GM23338 (cell line): ENCODE measurements at regions not wholly inside any gene's neighbourhood (a gene's known extent, or its start where the extent isn't known, plus 50 kb on each side); places are given as distances from the start of the nearest gene placed in this dataset.

Experiments
- ATAC-seq: fragments of 200-7000 bp; cut with Tn5 transposase; 3 replicates; pipeline ENCODE4 v1.9.1; 2020
- DNase-seq: peaks from one replicate; pipeline ENCODE4 v3.0.0-alpha.2; 2015; ENCODE audit warnings: low spot score
- H2AFZ ChIP-seq: fragments of 200-600 bp; sonication (generic); 2 replicates; pipeline ENCODE4 v1.8.0; 2016; ENCODE audit warnings: antibody characterized with exemption, mild to moderate bottlenecking, moderate library complexity
- H3F3A ChIP-seq: fragments of 200-600 bp; sonication (generic); replicated peaks from 2 replicates; pipeline ENCODE4 v1.8.0; 2017; ENCODE audit warnings: antibody characterized with exemption, mixed run types, low read depth
- H3K27ac ChIP-seq: fragments of 200-600 bp; sonication (generic); 2 replicates; pipeline ENCODE4 v1.6.1; 2016; ENCODE audit warnings: low read depth
- H3K27me3 ChIP-seq: fragments of 200-600 bp; sonication (generic); 2 replicates; pipeline ENCODE4 v1.8.0; 2016; ENCODE audit warnings: mild to moderate bottlenecking, mixed run types, moderate library complexity; ENCODE audit not compliant: insufficient read depth
- H3K36me3 ChIP-seq: fragments of 200-600 bp; sonication (generic); 2 replicates; pipeline ENCODE4 v1.8.0; 2016; ENCODE audit warnings: mild to moderate bottlenecking; ENCODE audit not compliant: insufficient read depth
- H3K4me1 ChIP-seq: fragments of 200-600 bp; sonication (generic); 2 replicates; pipeline ENCODE4 v1.8.0; 2016; ENCODE audit warnings: mild to moderate bottlenecking, moderate library complexity; ENCODE audit not compliant: insufficient read depth
- H3K4me2 ChIP-seq: fragments of 200-600 bp; sonication (generic); 2 replicates; pipeline ENCODE4 v1.7.1; 2017; ENCODE audit warnings: mixed run types
- H3K4me3 ChIP-seq: fragments of 200-600 bp; sonication (generic); 2 replicates; pipeline ENCODE4 v1.6.1; 2016; ENCODE audit warnings: mixed run types
- H3K79me2 ChIP-seq: fragments of 200-600 bp; sonication (generic); replicated peaks from 2 replicates; pipeline ENCODE4 v1.8.0; 2017; ENCODE audit warnings: mild to moderate bottlenecking; ENCODE audit not compliant: insufficient read depth
- H3K9me2 ChIP-seq: fragments of 200-600 bp; sonication (generic); 2 replicates; pipeline ENCODE4 v1.8.0; 2017; ENCODE audit not compliant: insufficient read depth
- H4K20me1 ChIP-seq: fragments of 200-600 bp; sonication (generic); replicated peaks from 2 replicates; pipeline ENCODE4 v1.8.0; 2017; ENCODE audit warnings: mild to moderate bottlenecking; ENCODE audit not compliant: insufficient read depth
- H3K27ac Mint-ChIP-seq: 2 replicates; pipeline ENCODE4 v1.8.0; 2020; ENCODE audit warnings: inconsistent platforms, mild to moderate bottlenecking, moderate library complexity, mixed read lengths
- H3K27me3 Mint-ChIP-seq: 3 replicates; pipeline ENCODE4 v1.8.0; 2022; ENCODE audit warnings: low read depth, mild to moderate bottlenecking, moderate library complexity, mixed read lengths, inconsistent platforms; ENCODE audit not compliant: insufficient read depth, poor library complexity
- H3K36me3 Mint-ChIP-seq: 3 replicates; pipeline ENCODE4 v1.8.0; 2021; ENCODE audit warnings: low read depth, mild to moderate bottlenecking, inconsistent platforms, moderate library complexity, mixed read lengths
- H3K4me1 Mint-ChIP-seq: 3 replicates; pipeline ENCODE4 v1.8.0; 2020; ENCODE audit warnings: mild to moderate bottlenecking, inconsistent platforms, mixed read lengths
- H3K4me3 Mint-ChIP-seq: 3 replicates; pipeline ENCODE4 v1.8.0; 2021; ENCODE audit warnings: moderate library complexity, mild to moderate bottlenecking, inconsistent platforms, mixed read lengths
- H3K9me3 Mint-ChIP-seq: 3 replicates; pipeline ENCODE4 v1.8.0; 2020; ENCODE audit warnings: moderate library complexity, mild to moderate bottlenecking, inconsistent platforms, mixed read lengths
- CREB1 ChIP-seq: fragments of 250-450 bp; sonication (Bioruptor Pico); IDR thresholded peaks from 2 replicates; pipeline ENCODE4 v1.5.0; 2020; ENCODE audit warnings: low read depth, mild to moderate bottlenecking, moderate library complexity
- EZH2 ChIP-seq: fragments of 200-600 bp; sonication (generic); IDR thresholded peaks from one replicate; pipeline ENCODE4 v1.8.0; 2017; ENCODE audit warnings: antibody characterized with exemption, mild to moderate bottlenecking, low read depth; ENCODE audit not compliant: unreplicated experiment
- EZH2phosphoT487 ChIP-seq: fragments of 200-600 bp; sonication (generic); IDR thresholded peaks from one replicate; pipeline ENCODE4 v1.8.1; 2018; ENCODE audit warnings: antibody characterized with exemption; ENCODE audit not compliant: unreplicated experiment
- JUNB ChIP-seq: IDR thresholded peaks from one replicate; pipeline ENCODE4 v1.6.1; 2016; ENCODE audit warnings: antibody characterized with exemption; ENCODE audit not compliant: unreplicated experiment
- NANOG ChIP-seq: IDR thresholded peaks from 2 replicates; pipeline ENCODE4 v1.6.1; 2016; ENCODE audit warnings: antibody characterized with exemption, borderline replicate concordance
- POLR2AphosphoS5 ChIP-seq: IDR thresholded peaks from 2 replicates; pipeline ENCODE4 v1.6.1; 2016; ENCODE audit warnings: antibody characterized with exemption, low read depth
- STAT1 ChIP-seq: IDR thresholded peaks from one replicate; pipeline ENCODE4 v1.6.1; 2016; ENCODE audit warnings: antibody characterized with exemption; ENCODE audit not compliant: unreplicated experiment
- ZNF114 ChIP-seq: fragments of 250-450 bp; sonication (Bioruptor Pico); IDR thresholded peaks from 2 replicates; pipeline ENCODE4 v1.5.0; 2020; ENCODE audit warnings: mild to moderate bottlenecking, moderate library complexity
- ZNF331 ChIP-seq: fragments of 250-450 bp; sonication (Bioruptor Pico); IDR thresholded peaks from 2 replicates; pipeline ENCODE4 v1.5.0; 2020; ENCODE audit warnings: low read depth, mild to moderate bottlenecking, moderate library complexity
- TF ChIP-seq, protein P1 (sequence below): IDR thresholded peaks from 2 replicates; pipeline ENCODE4 v1.6.1; 2016; ENCODE audit warnings: antibody characterized with exemption
- TF ChIP-seq, protein P2 (sequence below): IDR thresholded peaks from one replicate; pipeline ENCODE4 v1.6.1; 2018; ENCODE audit warnings: antibody characterized with exemption; ENCODE audit not compliant: unreplicated experiment
- TF ChIP-seq, protein P3 (sequence below), 2 experiments: fragments of 200-600 bp in 1 of 2; sonication (generic) in 1 of 2; conservative IDR thresholded peaks; 2 replicates each; pipeline versions ENCODE4 v1.5.1 to v1.6.1; 2016 to 2017; ENCODE audit warnings: antibody characterized with exemption in 2 of 2, low read depth in 2 of 2, mild to moderate bottlenecking in 2 of 2, moderate library complexity in 1 of 2
- TF ChIP-seq, protein P4 (sequence below): fragments of 250-450 bp; sonication (Bioruptor Pico); IDR thresholded peaks from 2 replicates; pipeline ENCODE4 v1.5.0; 2020; ENCODE audit warnings: mild to moderate bottlenecking, moderate library complexity

DNA sequence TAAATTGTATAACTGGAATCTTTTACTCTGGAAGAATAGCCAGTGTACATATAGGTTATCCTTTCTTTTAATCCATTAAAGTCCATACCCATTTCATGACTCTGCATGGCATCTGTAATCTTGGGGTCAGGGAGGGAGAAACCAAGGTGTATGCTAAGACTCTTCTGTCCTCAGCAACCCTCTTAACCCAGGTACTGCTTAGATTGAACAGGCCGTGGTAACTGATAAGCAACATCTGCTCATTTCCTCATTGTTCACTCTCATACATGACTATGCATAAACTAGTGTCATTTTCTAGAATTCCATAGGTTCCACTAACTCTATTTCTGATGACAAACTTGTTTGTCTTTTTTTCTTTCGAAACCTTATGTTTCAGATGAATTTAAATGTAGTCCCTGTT lies 69.3 kb upstream of the IFNE start:
- H3K4me1 Mint-ChIP-seq: peaks cover 55% of the 10 kb centered on the region
- H3K36me3 Mint-ChIP-seq: no peaks in the 10 kb centered on the region
- no peak overlapping the region; the same call in 1 of the 2 replicates for H3K27ac ChIP-seq
- H3K4me1 ChIP-seq: peaks cover 67% of the 10 kb centered on the region
- H4K20me1 ChIP-seq: no peaks in the 10 kb centered on the region
- H3K79me2 ChIP-seq: peaks cover 73% of the 10 kb centered on the region
- H3K27me3 Mint-ChIP-seq: no peaks in the 10 kb centered on the region
- no peaks in the 10 kb centered on the region for H3F3A ChIP-seq
- no peak overlapping the region for H2AFZ ChIP-seq
- ATAC-seq (peak; percentile 37; the same call in 2 of the 3 replicates), DNase-seq (no peak)
- peak overlapping the region; percentile 69 for H3K4me2 ChIP-seq
- no peak for TF ChIP-seq ZNF114 (CRISPR knock-in tag)
- TF ChIP-seq, protein P1, sequence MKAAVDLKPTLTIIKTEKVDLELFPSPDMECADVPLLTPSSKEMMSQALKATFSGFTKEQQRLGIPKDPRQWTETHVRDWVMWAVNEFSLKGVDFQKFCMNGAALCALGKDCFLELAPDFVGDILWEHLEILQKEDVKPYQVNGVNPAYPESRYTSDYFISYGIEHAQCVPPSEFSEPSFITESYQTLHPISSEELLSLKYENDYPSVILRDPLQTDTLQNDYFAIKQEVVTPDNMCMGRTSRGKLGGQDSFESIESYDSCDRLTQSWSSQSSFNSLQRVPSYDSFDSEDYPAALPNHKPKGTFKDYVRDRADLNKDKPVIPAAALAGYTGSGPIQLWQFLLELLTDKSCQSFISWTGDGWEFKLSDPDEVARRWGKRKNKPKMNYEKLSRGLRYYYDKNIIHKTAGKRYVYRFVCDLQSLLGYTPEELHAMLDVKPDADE: no peak
- TF ChIP-seq, protein P2, sequence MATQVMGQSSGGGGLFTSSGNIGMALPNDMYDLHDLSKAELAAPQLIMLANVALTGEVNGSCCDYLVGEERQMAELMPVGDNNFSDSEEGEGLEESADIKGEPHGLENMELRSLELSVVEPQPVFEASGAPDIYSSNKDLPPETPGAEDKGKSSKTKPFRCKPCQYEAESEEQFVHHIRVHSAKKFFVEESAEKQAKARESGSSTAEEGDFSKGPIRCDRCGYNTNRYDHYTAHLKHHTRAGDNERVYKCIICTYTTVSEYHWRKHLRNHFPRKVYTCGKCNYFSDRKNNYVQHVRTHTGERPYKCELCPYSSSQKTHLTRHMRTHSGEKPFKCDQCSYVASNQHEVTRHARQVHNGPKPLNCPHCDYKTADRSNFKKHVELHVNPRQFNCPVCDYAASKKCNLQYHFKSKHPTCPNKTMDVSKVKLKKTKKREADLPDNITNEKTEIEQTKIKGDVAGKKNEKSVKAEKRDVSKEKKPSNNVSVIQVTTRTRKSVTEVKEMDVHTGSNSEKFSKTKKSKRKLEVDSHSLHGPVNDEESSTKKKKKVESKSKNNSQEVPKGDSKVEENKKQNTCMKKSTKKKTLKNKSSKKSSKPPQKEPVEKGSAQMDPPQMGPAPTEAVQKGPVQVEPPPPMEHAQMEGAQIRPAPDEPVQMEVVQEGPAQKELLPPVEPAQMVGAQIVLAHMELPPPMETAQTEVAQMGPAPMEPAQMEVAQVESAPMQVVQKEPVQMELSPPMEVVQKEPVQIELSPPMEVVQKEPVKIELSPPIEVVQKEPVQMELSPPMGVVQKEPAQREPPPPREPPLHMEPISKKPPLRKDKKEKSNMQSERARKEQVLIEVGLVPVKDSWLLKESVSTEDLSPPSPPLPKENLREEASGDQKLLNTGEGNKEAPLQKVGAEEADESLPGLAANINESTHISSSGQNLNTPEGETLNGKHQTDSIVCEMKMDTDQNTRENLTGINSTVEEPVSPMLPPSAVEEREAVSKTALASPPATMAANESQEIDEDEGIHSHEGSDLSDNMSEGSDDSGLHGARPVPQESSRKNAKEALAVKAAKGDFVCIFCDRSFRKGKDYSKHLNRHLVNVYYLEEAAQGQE: no peak
- no peak for TF ChIP-seq NANOG
- TF ChIP-seq JUNB: no peak
- TF ChIP-seq POLR2AphosphoS5: no peak
- no peak for TF ChIP-seq CREB1
- TF ChIP-seq ZNF331: no peak
- no peak for TF ChIP-seq STAT1
- TF ChIP-seq EZH2phosphoT487: no peak
- TF ChIP-seq, protein P3, sequence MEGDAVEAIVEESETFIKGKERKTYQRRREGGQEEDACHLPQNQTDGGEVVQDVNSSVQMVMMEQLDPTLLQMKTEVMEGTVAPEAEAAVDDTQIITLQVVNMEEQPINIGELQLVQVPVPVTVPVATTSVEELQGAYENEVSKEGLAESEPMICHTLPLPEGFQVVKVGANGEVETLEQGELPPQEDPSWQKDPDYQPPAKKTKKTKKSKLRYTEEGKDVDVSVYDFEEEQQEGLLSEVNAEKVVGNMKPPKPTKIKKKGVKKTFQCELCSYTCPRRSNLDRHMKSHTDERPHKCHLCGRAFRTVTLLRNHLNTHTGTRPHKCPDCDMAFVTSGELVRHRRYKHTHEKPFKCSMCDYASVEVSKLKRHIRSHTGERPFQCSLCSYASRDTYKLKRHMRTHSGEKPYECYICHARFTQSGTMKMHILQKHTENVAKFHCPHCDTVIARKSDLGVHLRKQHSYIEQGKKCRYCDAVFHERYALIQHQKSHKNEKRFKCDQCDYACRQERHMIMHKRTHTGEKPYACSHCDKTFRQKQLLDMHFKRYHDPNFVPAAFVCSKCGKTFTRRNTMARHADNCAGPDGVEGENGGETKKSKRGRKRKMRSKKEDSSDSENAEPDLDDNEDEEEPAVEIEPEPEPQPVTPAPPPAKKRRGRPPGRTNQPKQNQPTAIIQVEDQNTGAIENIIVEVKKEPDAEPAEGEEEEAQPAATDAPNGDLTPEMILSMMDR (conservative IDR thresholded peaks at IDR 0.05; ENCODE audit: low read depth in 2 of 2): no peak
- TF ChIP-seq, protein P4, sequence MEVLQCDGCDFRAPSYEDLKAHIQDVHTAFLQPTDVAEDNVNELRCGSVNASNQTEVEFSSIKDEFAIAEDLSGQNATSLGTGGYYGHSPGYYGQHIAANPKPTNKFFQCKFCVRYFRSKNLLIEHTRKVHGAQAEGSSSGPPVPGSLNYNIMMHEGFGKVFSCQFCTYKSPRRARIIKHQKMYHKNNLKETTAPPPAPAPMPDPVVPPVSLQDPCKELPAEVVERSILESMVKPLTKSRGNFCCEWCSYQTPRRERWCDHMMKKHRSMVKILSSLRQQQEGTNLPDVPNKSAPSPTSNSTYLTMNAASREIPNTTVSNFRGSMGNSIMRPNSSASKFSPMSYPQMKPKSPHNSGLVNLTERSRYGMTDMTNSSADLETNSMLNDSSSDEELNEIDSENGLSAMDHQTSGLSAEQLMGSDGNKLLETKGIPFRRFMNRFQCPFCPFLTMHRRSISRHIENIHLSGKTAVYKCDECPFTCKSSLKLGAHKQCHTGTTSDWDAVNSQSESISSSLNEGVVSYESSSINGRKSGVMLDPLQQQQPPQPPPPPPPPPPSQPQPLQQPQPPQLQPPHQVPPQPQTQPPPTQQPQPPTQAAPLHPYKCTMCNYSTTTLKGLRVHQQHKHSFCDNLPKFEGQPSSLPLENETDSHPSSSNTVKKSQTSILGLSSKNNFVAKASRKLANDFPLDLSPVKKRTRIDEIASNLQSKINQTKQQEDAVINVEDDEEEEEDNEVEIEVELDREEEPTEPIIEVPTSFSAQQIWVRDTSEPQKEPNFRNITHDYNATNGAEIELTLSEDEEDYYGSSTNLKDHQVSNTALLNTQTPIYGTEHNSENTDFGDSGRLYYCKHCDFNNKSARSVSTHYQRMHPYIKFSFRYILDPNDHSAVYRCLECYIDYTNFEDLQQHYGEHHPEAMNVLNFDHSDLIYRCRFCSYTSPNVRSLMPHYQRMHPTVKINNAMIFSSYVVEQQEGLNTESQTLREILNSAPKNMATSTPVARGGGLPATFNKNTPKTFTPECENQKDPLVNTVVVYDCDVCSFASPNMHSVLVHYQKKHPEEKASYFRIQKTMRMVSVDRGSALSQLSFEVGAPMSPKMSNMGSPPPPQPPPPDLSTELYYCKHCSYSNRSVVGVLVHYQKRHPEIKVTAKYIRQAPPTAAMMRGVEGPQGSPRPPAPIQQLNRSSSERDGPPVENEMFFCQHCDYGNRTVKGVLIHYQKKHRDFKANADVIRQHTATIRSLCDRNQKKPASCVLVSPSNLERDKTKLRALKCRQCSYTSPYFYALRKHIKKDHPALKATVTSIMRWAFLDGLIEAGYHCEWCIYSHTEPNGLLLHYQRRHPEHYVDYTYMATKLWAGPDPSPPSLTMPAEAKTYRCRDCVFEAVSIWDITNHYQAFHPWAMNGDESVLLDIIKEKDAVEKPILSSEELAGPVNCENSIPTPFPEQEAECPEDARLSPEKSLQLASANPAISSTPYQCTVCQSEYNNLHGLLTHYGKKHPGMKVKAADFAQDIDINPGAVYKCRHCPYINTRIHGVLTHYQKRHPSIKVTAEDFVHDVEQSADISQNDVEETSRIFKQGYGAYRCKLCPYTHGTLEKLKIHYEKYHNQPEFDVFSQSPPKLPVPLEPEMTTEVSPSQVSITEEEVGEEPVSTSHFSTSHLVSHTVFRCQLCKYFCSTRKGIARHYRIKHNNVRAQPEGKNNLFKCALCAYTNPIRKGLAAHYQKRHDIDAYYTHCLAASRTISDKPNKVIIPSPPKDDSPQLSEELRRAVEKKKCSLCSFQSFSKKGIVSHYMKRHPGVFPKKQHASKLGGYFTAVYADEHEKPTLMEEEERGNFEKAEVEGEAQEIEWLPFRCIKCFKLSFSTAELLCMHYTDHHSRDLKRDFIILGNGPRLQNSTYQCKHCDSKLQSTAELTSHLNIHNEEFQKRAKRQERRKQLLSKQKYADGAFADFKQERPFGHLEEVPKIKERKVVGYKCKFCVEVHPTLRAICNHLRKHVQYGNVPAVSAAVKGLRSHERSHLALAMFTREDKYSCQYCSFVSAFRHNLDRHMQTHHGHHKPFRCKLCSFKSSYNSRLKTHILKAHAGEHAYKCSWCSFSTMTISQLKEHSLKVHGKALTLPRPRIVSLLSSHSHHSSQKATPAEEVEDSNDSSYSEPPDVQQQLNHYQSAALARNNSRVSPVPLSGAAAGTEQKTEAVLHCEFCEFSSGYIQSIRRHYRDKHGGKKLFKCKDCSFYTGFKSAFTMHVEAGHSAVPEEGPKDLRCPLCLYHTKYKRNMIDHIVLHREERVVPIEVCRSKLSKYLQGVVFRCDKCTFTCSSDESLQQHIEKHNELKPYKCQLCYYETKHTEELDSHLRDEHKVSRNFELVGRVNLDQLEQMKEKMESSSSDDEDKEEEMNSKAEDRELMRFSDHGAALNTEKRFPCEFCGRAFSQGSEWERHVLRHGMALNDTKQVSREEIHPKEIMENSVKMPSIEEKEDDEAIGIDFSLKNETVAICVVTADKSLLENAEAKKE: no peak
- TF ChIP-seq EZH2: no peak
- no peaks in the 10 kb centered on the region for H3K9me3 Mint-ChIP-seq
- no peaks in the 10 kb centered on the region for H3K27me3 ChIP-seq
- H3K4me3 Mint-ChIP-seq: no peak overlapping the region
- H3K36me3 ChIP-seq: no peaks in the 10 kb centered on the region
- no peak overlapping the region for H3K27ac Mint-ChIP-seq
- H3K4me3 ChIP-seq: no peak overlapping the region
- no peaks in the 10 kb centered on the region for H3K9me2 ChIP-seq
